CD4-positive, alpha-beta T cell (primary cell): ENCODE measurements at regions not wholly inside any gene's neighbourhood (a gene's known extent, or its start where the extent isn't known, plus 50 kb on each side); places are given as distances from the start of the nearest gene placed in this dataset.
"Not testable (repeated sequence)": the region's sequence is repeated elsewhere in the genome, so short reads cannot be mapped to it uniquely, and the experiment has no call there.

Source experiments
- ATAC-seq: fragments of 200-7000 bp; cut with Tn5 transposase; one replicate; pipeline ENCODE4 v1.10.0; 2022; ENCODE audit warnings: mild to moderate bottlenecking; ENCODE audit not compliant: poor library complexity
- CTCF ChIA-PET: fragments of 350-600 bp; sonication (Branson Sonifier 250); formaldehyde crosslinking; loops from one replicate; lab custom pipeline; 2021; ENCODE audit warnings: antibody characterized with exemption, inconsistent platforms; lab: Charles Lee
- POLR2A ChIA-PET: fragments of 350-600 bp; sonication (Branson Sonifier 250); formaldehyde crosslinking; loops from one replicate; lab custom pipeline; 2021; ENCODE audit warnings: antibody characterized with exemption, inconsistent platforms; lab: Charles Lee
- DNase-seq, 14 experiments: peaks; one replicate each; pipeline ENCODE4 v3.0.0-alpha.2; 2013 to 2020; ENCODE audit warnings: mixed read lengths in 2 of 14
- H3K27ac ChIP-seq, 2 donors: one replicate each; pipeline versions ENCODE4 v1.5.1 to v1.7.0; 2013; ENCODE audit warnings: low read length in 2 of 2, low read depth in 1 of 2, mild to moderate bottlenecking in 1 of 2
- H3K27me3 ChIP-seq, 2 experiments: 1 replicate in 1 of 2; 2 replicates in 1 of 2; pipeline versions ENCODE4 v1.6.1 to v1.7.0; 2013; ENCODE audit warnings: low read length in 2 of 2, control low read depth in 1 of 2, mild to moderate bottlenecking in 1 of 2, moderate library complexity in 1 of 2; ENCODE audit not compliant: insufficient read depth in 2 of 2, control insufficient read depth in 1 of 2
- H3K36me3 ChIP-seq: one replicate; pipeline ENCODE4 v1.6.1; 2013; ENCODE audit warnings: low read length, control low read depth; ENCODE audit not compliant: insufficient read depth
- H3K4me1 ChIP-seq: one replicate; pipeline ENCODE4 v1.6.1; 2013; ENCODE audit warnings: low read length, control low read depth; ENCODE audit not compliant: insufficient read depth
- H3K4me3 ChIP-seq: one replicate; pipeline ENCODE4 v1.5.1; 2013; ENCODE audit warnings: mild to moderate bottlenecking, low read length, moderate library complexity
- H3K9me3 ChIP-seq, 2 experiments: 1 replicate in 1 of 2; 2 replicates in 1 of 2; pipeline versions ENCODE4 v1.6.1 to v1.7.0; 2013; ENCODE audit warnings: low read length in 2 of 2, mild to moderate bottlenecking in 2 of 2, control low read depth in 1 of 2, moderate library complexity in 1 of 2; ENCODE audit not compliant: control insufficient read depth in 1 of 2, insufficient read depth in 1 of 2
- H3K27ac Mint-ChIP-seq: one replicate; pipeline ENCODE4 v1.8.0; 2020; ENCODE audit warnings: mixed read lengths
- H3K27me3 Mint-ChIP-seq: one replicate; pipeline ENCODE4 v1.8.0; 2021; ENCODE audit warnings: mixed read lengths
- H3K36me3 Mint-ChIP-seq: one replicate; pipeline ENCODE4 v1.8.0; 2021; ENCODE audit warnings: low read depth, mixed read lengths
- H3K4me1 Mint-ChIP-seq: one replicate; pipeline ENCODE4 v1.8.0; 2021; ENCODE audit warnings: low read depth, mixed read lengths
- H3K4me3 Mint-ChIP-seq: one replicate; pipeline ENCODE4 v1.8.0; 2020; ENCODE audit warnings: mild to moderate bottlenecking, mixed read lengths
- H3K9me3 Mint-ChIP-seq: one replicate; pipeline ENCODE4 v1.8.0; 2020; ENCODE audit warnings: mixed read lengths
- intact Hi-C, 2 experiments: fragments of 100-400 bp; cut with DNase I in 1 of 2; cut with micrococcal nuclease in 1 of 2; formaldehyde crosslinking; loops; one replicate each; pipeline versions ENCODE4 v1.15.1 to v1.9.0; 2023 to 2025; cut with DNase I, micrococcal nuclease
- TF ChIP-seq, protein P1 (sequence below): fragments of 200-600 bp; IDR thresholded peaks from one replicate; pipeline ENCODE4 v1.8.0; 2022; ENCODE audit warnings: antibody characterized with exemption, mild to moderate bottlenecking

DNA sequence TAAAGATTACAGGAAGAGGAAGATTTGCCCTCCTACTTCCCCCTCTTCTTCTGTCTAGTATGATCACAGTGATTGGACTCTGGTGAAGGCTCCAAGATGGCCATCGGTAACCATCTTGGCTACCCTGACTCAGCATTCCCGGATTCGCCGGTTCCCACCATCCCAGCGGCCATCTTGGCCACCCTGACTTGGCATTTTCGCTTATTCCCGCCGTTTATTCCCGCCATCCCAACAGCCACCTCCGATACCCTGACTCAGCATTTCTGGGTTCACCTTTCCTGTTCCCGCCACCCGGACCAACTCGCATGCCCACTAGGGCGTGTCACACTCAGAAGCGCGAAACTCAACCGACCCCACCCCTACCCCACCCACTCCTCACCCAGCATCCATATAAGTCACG is 95.4 kb upstream of the GRIN2A start:
- Histone ChIP-seq H3K27ac (no peak overlapping the region), H3K4me1 (no peaks in the 10 kb centered on the region), H3K9me3 (peaks cover 0 to 12% of the 10 kb centered on the region in 2 experiments), H3K36me3 (no peaks in the 10 kb centered on the region), H3K27me3 (no peaks in the 10 kb centered on the region), H3K4me3 (no peak overlapping the region)
- peaks cover 8% of the 10 kb centered on the region for H3K4me1 Mint-ChIP-seq
- H3K27ac Mint-ChIP-seq: no peak overlapping the region
- intact Hi-C loops: no loop called here
- no peaks in the 10 kb centered on the region for H3K36me3 Mint-ChIP-seq
- TF ChIP-seq, protein P1, sequence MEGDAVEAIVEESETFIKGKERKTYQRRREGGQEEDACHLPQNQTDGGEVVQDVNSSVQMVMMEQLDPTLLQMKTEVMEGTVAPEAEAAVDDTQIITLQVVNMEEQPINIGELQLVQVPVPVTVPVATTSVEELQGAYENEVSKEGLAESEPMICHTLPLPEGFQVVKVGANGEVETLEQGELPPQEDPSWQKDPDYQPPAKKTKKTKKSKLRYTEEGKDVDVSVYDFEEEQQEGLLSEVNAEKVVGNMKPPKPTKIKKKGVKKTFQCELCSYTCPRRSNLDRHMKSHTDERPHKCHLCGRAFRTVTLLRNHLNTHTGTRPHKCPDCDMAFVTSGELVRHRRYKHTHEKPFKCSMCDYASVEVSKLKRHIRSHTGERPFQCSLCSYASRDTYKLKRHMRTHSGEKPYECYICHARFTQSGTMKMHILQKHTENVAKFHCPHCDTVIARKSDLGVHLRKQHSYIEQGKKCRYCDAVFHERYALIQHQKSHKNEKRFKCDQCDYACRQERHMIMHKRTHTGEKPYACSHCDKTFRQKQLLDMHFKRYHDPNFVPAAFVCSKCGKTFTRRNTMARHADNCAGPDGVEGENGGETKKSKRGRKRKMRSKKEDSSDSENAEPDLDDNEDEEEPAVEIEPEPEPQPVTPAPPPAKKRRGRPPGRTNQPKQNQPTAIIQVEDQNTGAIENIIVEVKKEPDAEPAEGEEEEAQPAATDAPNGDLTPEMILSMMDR: no peak
- H3K27me3 Mint-ChIP-seq: no peaks in the 10 kb centered on the region
- ATAC-seq (no peak), DNase-seq (no peak)
- no peak overlapping the region for H3K4me3 Mint-ChIP-seq
- ChIA-PET POLR2A (no interaction called here), CTCF (no interaction called here)
- H3K9me3 Mint-ChIP-seq: peaks cover 2% of the 10 kb centered on the region

DNA sequence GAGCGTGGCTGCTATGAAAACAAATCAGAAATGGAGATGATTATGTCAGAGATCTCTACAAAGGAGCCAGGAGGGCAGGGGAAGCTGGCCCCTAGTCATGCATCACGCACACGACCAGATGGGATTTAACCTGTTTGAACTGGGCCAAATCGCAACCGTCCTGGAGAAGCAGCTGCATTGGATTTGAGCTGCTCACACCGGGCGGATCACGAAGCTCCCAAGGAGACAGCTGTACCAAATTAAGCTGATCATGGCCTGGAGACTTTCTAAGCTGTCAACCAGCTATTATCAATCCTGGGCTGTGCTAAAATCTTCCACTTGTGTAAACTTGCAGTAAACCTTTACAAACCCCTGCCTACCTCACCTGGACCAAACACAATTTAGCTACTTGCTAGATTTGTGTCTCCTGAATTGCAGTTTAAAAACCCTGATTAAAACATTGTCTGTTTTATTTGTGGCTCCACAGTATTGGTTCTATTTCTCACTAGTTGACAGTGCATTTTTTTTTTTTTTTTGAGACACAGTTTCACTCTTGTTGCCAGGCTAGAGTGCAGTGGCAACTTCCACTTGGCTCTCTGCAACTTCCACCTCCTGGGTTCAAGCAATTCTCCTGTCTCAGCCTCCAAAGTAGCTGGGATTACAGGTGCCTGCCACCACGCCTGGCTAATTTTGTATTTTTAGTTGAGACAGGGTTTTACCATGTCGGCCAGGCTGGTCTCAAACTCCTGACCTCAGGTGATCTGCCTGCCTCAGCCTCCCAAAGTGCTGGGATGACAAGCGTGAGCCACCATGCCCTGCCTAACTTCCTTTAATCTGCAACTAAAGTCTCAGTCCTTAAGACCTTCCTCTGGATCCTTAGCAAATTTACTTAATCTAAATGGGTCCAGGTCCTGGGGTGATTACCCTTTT is 98.3 kb upstream of the GRIN2A start:
- no peaks in the 10 kb centered on the region for H3K36me3 Mint-ChIP-seq
- Histone ChIP-seq H3K4me3 (no peak overlapping the region), H3K27ac (no peak overlapping the region), H3K36me3 (no peaks in the 10 kb centered on the region), H3K9me3 (peaks cover 0 to 12% of the 10 kb centered on the region in 2 experiments), H3K27me3 (no peaks in the 10 kb centered on the region), H3K4me1 (no peaks in the 10 kb centered on the region)
- ChIA-PET POLR2A (no interaction called here), CTCF (interaction anchor here (0.7 kb wide), 1 partner anchor 23 kb away, joined by 4 read pairs; no protein-coding TSS in a partner anchor)
- ATAC-seq (no peak), DNase-seq (no peak)
- no peak overlapping the region for H3K27ac Mint-ChIP-seq
- H3K9me3 Mint-ChIP-seq: peaks cover 2% of the 10 kb centered on the region
- intact Hi-C loops: no loop called here
- TF ChIP-seq, protein P1: no peak
- no peak overlapping the region for H3K4me3 Mint-ChIP-seq
- H3K4me1 Mint-ChIP-seq: peaks cover 7% of the 10 kb centered on the region
- H3K27me3 Mint-ChIP-seq: no peaks in the 10 kb centered on the region

- Mint-ChIP-seq H3K27me3 (no peaks in the 10 kb centered on the region), H3K27ac (no peak overlapping the region), H3K4me1 (no peaks in the 10 kb centered on the region), H3K4me3 (no peak overlapping the region), H3K9me3 (no peaks in the 10 kb centered on the region), H3K36me3 (no peaks in the 10 kb centered on the region)
- ChIA-PET POLR2A (no interaction called here), CTCF (no interaction called here)
- H3K4me3 ChIP-seq: no peak overlapping the region
- H3K27me3 ChIP-seq: no peaks in the 10 kb centered on the region
- intact Hi-C loops: no loop called here
- H3K4me1 ChIP-seq: no peaks in the 10 kb centered on the region
- no peak for ATAC-seq
- H3K9me3 ChIP-seq: peaks cover 0 to 9% of the 10 kb centered on the region in 2 experiments
- H3K27ac ChIP-seq: no peak overlapping the region
- DNase-seq: no peak
- TF ChIP-seq, protein P1: no peak
- no peaks in the 10 kb centered on the region for H3K36me3 ChIP-seq
These were observed 100.1 kb upstream of the GRIN2A start for GRCh38 chr16:10282367-10282766.

GRCh38 chr16:10283246-10283645 is 101.0 kb upstream of the GRIN2A start:
- H3K4me1 Mint-ChIP-seq, H3K9me3 ChIP-seq, H3K27ac ChIP-seq, H3K4me3 ChIP-seq, CTCF ChIA-PET, H3K4me3 Mint-ChIP-seq, DNase-seq, H3K9me3 Mint-ChIP-seq, H3K4me1 ChIP-seq, POLR2A ChIA-PET, H3K27me3 Mint-ChIP-seq, intact Hi-C loops, H3K27me3 ChIP-seq, ATAC-seq, H3K36me3 Mint-ChIP-seq, H3K36me3 ChIP-seq, H3K27ac Mint-ChIP-seq: not testable (repeated sequence)

GRCh38 chr16:10290467-10291105 is 95.3 kb upstream of the ATF7IP2 start:
- ATAC-seq: not testable (repeated sequence)

More at GRCh38 chr16:10290467-10291105, 95.3 kb upstream of the ATF7IP2 start:
- H3K27ac Mint-ChIP-seq, DNase-seq, H3K4me1 Mint-ChIP-seq, H3K9me3 ChIP-seq, H3K4me1 ChIP-seq, H3K27ac ChIP-seq, H3K4me3 ChIP-seq, H3K4me3 Mint-ChIP-seq, POLR2A ChIA-PET, H3K27me3 ChIP-seq, H3K36me3 ChIP-seq, intact Hi-C loops, CTCF ChIA-PET: not testable (repeated sequence)
- Mint-ChIP-seq H3K36me3 (peaks cover 13% of the 10 kb centered on the region), H3K9me3 (peaks cover 13% of the 10 kb centered on the region), H3K27me3 (peaks cover 25% of the 10 kb centered on the region)
